Retinal pigment epithelial cell (primary cell): ENCODE measurements at regions not wholly inside any gene's neighbourhood (a gene's known extent, or its start where the extent isn't known, plus 50 kb on each side); places are given as distances from the start of the nearest gene placed in this dataset.

Experiments used
- DNase-seq: peaks from one replicate; pipeline ENCODE4 v3.0.0-alpha.2; 2010; ENCODE audit warnings: low read depth
- H3K4me3 ChIP-seq: 2 replicates; pipeline ENCODE4 v1.5.1; 2011; ENCODE audit warnings: mild to moderate bottlenecking, low read length, control low read depth, moderate library complexity
- TF ChIP-seq, protein P1 (sequence below): conservative IDR thresholded peaks from 2 replicates; pipeline ENCODE4 v1.5.1; 2011; ENCODE audit warnings: low read depth, low read length, control low read depth, inconsistent platforms

DNA sequence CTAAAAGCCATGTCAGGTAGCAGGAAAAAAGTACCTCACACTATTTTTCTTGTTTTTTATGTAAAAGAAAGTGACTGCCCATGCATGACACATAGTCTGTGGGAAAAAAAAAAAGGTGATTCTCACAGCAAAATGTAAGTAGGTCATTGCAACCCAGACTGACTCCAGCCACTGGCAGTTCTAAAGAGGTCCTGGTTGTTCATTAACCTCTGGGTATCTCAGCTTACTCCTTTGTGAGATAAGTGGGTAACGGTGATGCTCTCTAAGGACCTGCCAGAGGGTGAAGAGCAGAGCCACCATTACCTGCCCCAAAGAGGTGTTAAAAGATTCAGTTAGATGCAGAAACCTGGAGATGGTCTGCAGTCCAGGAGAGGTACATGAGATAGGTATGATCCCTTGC, 531.9 kb downstream of the GRIN2A start:
- TF ChIP-seq, protein P1, sequence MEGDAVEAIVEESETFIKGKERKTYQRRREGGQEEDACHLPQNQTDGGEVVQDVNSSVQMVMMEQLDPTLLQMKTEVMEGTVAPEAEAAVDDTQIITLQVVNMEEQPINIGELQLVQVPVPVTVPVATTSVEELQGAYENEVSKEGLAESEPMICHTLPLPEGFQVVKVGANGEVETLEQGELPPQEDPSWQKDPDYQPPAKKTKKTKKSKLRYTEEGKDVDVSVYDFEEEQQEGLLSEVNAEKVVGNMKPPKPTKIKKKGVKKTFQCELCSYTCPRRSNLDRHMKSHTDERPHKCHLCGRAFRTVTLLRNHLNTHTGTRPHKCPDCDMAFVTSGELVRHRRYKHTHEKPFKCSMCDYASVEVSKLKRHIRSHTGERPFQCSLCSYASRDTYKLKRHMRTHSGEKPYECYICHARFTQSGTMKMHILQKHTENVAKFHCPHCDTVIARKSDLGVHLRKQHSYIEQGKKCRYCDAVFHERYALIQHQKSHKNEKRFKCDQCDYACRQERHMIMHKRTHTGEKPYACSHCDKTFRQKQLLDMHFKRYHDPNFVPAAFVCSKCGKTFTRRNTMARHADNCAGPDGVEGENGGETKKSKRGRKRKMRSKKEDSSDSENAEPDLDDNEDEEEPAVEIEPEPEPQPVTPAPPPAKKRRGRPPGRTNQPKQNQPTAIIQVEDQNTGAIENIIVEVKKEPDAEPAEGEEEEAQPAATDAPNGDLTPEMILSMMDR: no peak
- H3K4me3 ChIP-seq: no peak overlapping the region
- DNase-seq: no peak

DNA sequence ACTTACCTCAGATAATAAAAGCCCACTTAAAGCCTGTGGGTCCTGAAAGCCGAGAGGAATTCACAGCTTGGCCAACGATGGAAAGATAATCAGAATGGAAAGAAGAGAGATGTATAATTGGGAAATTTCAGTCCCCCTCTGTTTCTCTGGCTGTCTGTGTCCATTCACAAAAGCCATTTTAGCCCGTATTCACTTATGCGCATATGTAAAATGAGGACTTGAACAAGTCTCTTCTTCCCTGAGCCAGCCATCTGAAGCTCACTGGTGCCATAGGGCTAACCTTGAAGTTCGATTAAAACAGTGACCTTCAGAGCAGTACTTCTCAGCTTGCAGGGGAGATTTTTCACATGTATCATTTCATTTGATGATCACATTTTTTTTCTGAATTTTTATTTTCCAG, 527.2 kb downstream of the GRIN2A start:
- TF ChIP-seq, protein P1: no peak
- no peak for DNase-seq
- no peak overlapping the region for H3K4me3 ChIP-seq

DNA sequence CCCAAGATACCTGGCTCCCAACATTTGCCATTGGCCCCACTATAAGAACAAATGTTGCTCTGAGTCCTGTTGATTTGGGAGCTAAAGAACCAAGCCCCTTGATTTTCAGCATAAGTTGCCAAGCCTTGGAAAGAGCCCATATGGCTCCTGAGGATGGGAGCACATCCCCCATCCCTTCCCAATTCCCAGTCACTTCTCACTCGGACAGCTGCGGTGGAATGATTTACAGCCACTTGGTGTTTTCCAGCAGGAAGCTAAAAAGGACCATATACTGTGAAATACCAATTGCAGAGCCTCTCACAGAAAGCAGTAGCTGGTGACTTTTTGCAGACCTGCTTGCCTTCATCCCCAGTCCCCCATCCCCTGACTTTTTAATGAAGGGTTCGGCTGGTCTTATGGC, 524.6 kb downstream of the GRIN2A start:
- no peak overlapping the region for H3K4me3 ChIP-seq
- TF ChIP-seq, protein P1: no peak
- DNase-seq: no peak

DNA sequence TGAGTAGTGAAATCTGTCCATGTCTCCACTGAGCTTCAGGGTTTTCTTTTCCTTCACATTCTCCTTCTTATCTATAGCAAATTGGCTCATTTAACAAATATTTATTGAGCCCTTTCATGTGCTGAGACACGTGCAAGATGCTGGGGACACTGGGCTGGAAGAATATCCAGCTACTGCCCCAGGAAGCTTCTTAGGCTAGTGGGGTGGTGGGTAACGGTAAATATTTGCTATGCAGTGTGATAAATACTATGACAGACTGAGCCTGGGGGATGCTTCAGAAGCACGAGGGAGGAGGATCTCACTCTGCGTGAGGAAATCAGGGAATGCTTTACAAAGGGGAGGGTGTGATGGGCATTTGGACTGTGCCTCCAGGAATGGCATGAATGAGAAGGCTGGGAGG, 524.1 kb downstream of the GRIN2A start:
- no peak overlapping the region for H3K4me3 ChIP-seq
- TF ChIP-seq, protein P1: no peak
- no peak for DNase-seq

DNA sequence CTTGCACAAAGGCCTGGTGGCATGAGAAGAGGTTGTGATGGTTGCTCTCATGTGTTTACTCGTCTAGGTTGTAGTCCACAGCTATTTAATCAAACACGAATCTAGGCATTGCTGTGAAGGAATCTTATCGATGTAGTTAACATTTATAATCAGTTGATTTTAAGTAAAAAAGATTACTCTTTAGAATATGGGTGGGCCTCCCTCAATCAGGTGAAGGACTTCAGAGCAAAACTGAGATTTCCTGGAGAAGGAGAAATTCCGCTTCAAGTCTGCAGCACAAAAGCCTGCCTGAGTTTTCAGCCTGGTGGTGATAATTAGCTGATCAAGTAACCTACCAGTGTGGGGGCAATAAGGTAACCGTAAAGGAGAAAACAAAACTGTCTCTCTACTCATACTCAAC, 523.6 kb downstream of the GRIN2A start:
- TF ChIP-seq, protein P1: no peak

DNA sequence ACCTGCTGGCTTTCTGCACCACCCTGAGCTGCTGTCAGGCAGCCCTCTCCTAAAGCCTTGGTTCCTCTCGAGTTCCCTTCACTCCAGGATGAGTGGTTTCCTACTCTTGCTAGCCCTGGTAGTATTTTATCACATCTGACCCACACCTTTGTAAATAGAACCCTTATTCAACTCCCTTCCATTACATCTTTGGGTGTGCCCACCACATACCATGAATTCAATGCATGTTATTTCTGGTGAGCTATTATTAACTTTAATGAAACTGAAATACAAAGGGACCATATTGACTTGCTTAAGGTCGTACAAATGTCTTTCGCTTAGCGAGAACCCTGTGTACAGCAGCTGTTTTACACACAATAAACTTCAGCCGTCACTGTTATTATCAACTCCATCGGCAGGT, 521.3 kb downstream of the GRIN2A start:
- TF ChIP-seq, protein P1: no peak

More for the DNA sequence above, 523.6 kb downstream of the GRIN2A start:
- no peak for DNase-seq
- no peak overlapping the region for H3K4me3 ChIP-seq

DNA sequence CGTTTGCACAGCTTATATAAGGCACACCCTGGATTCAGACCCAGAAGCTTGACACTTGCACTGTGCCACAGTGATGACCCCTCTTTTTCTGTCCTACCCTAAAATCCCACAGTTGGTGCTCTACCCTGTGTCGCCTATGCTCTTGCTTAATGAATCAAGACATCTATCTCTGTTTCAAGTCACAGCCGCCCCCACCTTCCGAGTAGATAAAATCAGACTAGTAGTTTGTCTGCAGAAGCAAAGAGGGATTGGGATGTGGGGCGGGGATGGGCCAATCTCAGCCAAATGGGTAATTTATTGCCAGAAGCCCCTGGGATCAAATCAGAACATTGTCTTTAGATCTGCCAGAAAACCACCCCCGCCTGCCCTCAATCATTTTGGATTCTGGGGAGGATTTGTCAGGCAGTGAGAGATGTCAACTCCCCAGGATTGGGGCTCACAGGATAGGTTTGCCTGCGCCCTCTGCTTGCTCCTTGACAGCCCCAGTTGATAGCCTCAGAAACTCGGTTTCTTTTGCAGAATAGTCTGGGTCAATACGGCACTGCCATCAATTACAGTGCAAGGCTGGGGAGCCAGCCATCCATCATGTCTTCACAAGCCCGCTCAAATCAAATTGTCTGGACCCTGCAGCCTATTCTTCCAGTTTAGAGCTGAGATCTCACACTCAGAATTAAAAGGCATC, 520.8 kb downstream of the GRIN2A start:
- no peak overlapping the region for H3K4me3 ChIP-seq
- no peak for DNase-seq
- TF ChIP-seq, protein P1: no peak

More for the DNA sequence above, 521.3 kb downstream of the GRIN2A start:
- DNase-seq: no peak
- H3K4me3 ChIP-seq: no peak overlapping the region
